CD14-positive monocyte (primary cell): ENCODE measurements at regions not wholly inside any gene's neighbourhood (a gene's known extent, or its start where the extent isn't known, plus 50 kb on each side); places are given as distances from the start of the nearest gene placed in this dataset.

Experiments used
- DNase-seq, 3 donors: peaks; one replicate each; pipeline ENCODE4 v3.0.0-alpha.2; 2011 to 2022
- H2AFZ ChIP-seq: 2 replicates; pipeline ENCODE4 v1.6.0; 2012; ENCODE audit warnings: mild to moderate bottlenecking, low read depth, low read length, inconsistent platforms; ENCODE audit not compliant: insufficient read depth, poor library complexity, severe bottlenecking
- H3K27ac ChIP-seq, 2 donors: 1 replicate in 1 of 2; 2 replicates in 1 of 2; pipeline ENCODE4 v1.5.1; 2012 to 2013; ENCODE audit warnings: low read length in 2 of 2, control low read depth in 1 of 2, inconsistent platforms in 1 of 2, low read depth in 1 of 2, mild to moderate bottlenecking in 1 of 2
- H3K27me3 ChIP-seq, 2 donors: one replicate each; pipeline versions ENCODE4 v1.6.0 to v1.6.1; 2011 to 2013; ENCODE audit warnings: low read length in 2 of 2; ENCODE audit not compliant: control insufficient read depth in 2 of 2, insufficient read depth in 2 of 2
- H3K36me3 ChIP-seq, 2 donors: replicated peaks in 1 of 2; 1 replicate in 1 of 2; 2 replicates in 1 of 2; pipeline versions ENCODE4 v1.5.1 to v1.6.1; 2012 to 2013; ENCODE audit warnings: low read length in 2 of 2, control low read depth in 1 of 2, inconsistent platforms in 1 of 2, mild to moderate bottlenecking in 1 of 2; ENCODE audit not compliant: insufficient read depth in 2 of 2, control insufficient read depth in 1 of 2
- H3K4me1 ChIP-seq, 2 donors: 1 replicate in 1 of 2; 2 replicates in 1 of 2; pipeline versions ENCODE4 v1.5.1 to v1.6.1; 2012 to 2013; ENCODE audit warnings: low read length in 2 of 2, control low read depth in 1 of 2, inconsistent platforms in 1 of 2, mild to moderate bottlenecking in 1 of 2, moderate library complexity in 1 of 2; ENCODE audit not compliant: insufficient read depth in 2 of 2, control insufficient read depth in 1 of 2
- H3K4me2 ChIP-seq: replicated peaks from 2 replicates; pipeline ENCODE3; 2012; ENCODE audit warnings: low read length, moderate library complexity, mild to moderate bottlenecking; ENCODE audit not compliant: poor library complexity, severe bottlenecking; ENCODE audit errors: extremely low read depth
- H3K4me3 ChIP-seq, 3 experiments: fragments of 200-600 bp in 1 of 3; sonication (generic) in 1 of 3; replicated peaks in 1 of 3; 1 replicate in 2 of 3; 2 replicates in 1 of 3; pipeline ENCODE4 v1.5.1; 2011 to 2013; ENCODE audit warnings: low read length in 3 of 3, mild to moderate bottlenecking in 3 of 3, control low read depth in 2 of 3, low read depth in 2 of 3, inconsistent platforms in 1 of 3, moderate library complexity in 1 of 3
- H3K79me2 ChIP-seq: 2 replicates; pipeline ENCODE4 v1.6.0; 2012; ENCODE audit warnings: mild to moderate bottlenecking, control low read depth, inconsistent platforms, low read length, moderate library complexity; ENCODE audit not compliant: insufficient read depth
- H3K9ac ChIP-seq: 2 replicates; pipeline ENCODE4 v1.6.0; 2017; ENCODE audit warnings: low read length, mild to moderate bottlenecking; ENCODE audit not compliant: insufficient read depth, poor library complexity, severe bottlenecking
- H3K9me3 ChIP-seq, 2 donors: replicated peaks in 1 of 2; 1 replicate in 1 of 2; 2 replicates in 1 of 2; pipeline versions ENCODE4 v1.5.1 to v1.6.1; 2012 to 2013; ENCODE audit warnings: low read length in 2 of 2, control low read depth in 1 of 2; ENCODE audit not compliant: control insufficient read depth in 1 of 2, insufficient read depth in 1 of 2
- H4K20me1 ChIP-seq: 2 replicates; pipeline ENCODE4 v1.6.0; 2012; ENCODE audit warnings: mild to moderate bottlenecking, low read length, control low read depth, moderate library complexity; ENCODE audit not compliant: insufficient read depth
- H3K27ac Mint-ChIP-seq, 7 donors: one replicate each; pipeline ENCODE4 v1.8.0; 2020; ENCODE audit warnings: mild to moderate bottlenecking in 7 of 7, mixed read lengths in 7 of 7, moderate library complexity in 6 of 7, inconsistent platforms in 2 of 7
- H3K27me3 Mint-ChIP-seq, 3 donors: one replicate each; pipeline ENCODE4 v1.8.0; 2021 to 2022; ENCODE audit warnings: low read depth in 3 of 3, mild to moderate bottlenecking in 3 of 3, mixed read lengths in 3 of 3, moderate library complexity in 3 of 3, inconsistent platforms in 1 of 3
- H3K36me3 Mint-ChIP-seq, 2 donors: one replicate each; pipeline ENCODE4 v1.8.0; 2020; ENCODE audit warnings: mixed read lengths in 2 of 2, inconsistent platforms in 1 of 2, mild to moderate bottlenecking in 1 of 2
- H3K4me1 Mint-ChIP-seq: one replicate; pipeline ENCODE4 v1.8.0; 2020; ENCODE audit warnings: mild to moderate bottlenecking, mixed read lengths
- H3K4me3 Mint-ChIP-seq, 2 donors: one replicate each; pipeline ENCODE4 v1.8.0; 2020; ENCODE audit warnings: mild to moderate bottlenecking in 2 of 2, mixed read lengths in 2 of 2, moderate library complexity in 1 of 2
- H3K9me3 Mint-ChIP-seq, 7 donors: one replicate each; pipeline ENCODE4 v1.8.0; 2020 to 2022; ENCODE audit warnings: mixed read lengths in 7 of 7, mild to moderate bottlenecking in 6 of 7, moderate library complexity in 6 of 7, inconsistent platforms in 2 of 7
- WGBS: methylation state at CpG from one replicate; pipeline ENCODE4 v1.1.5; 2013; ENCODE audit warnings: missing lambda C conversion rate; ENCODE audit not compliant: insufficient coverage; 5-methylcytosine and 5-hydroxymethylcytosine counted together
- intact Hi-C, 2 donors: fragments of 100-400 bp; cut with micrococcal nuclease; formaldehyde crosslinking; loops; one replicate each; pipeline versions ENCODE4 v1.15.0 to v1.15.1; 2023
- TF ChIP-seq, protein P1 (sequence below): fragments of 200-600 bp; IDR thresholded peaks from one replicate; pipeline ENCODE4 v1.8.0; 2022; ENCODE audit warnings: antibody characterized with exemption, mild to moderate bottlenecking

GRCh38 chr2:147603447-147603846 is 241.4 kb upstream of the ACVR2A start:
- Histone ChIP-seq H4K20me1 (no peaks in the 10 kb centered on the region), H3K4me1 (no peaks in the 10 kb centered on the region), H2AFZ (no peak overlapping the region), H3K4me3 (no peak overlapping the region), H3K79me2 (no peaks in the 10 kb centered on the region), H3K27me3 (no peaks in the 10 kb centered on the region), H3K9me3 (no peaks in the 10 kb centered on the region), H3K4me2 (no peak overlapping the region), H3K36me3 (no peaks in the 10 kb centered on the region), H3K9ac (no peak overlapping the region), H3K27ac (no peak overlapping the region)
- no peak overlapping the region for H3K27ac Mint-ChIP-seq
- no peaks in the 10 kb centered on the region for H3K36me3 Mint-ChIP-seq
- no peak for DNase-seq
- WGBS, result no CpG with 5 or more reads among the region's 1 CpG
- TF ChIP-seq, protein P1, sequence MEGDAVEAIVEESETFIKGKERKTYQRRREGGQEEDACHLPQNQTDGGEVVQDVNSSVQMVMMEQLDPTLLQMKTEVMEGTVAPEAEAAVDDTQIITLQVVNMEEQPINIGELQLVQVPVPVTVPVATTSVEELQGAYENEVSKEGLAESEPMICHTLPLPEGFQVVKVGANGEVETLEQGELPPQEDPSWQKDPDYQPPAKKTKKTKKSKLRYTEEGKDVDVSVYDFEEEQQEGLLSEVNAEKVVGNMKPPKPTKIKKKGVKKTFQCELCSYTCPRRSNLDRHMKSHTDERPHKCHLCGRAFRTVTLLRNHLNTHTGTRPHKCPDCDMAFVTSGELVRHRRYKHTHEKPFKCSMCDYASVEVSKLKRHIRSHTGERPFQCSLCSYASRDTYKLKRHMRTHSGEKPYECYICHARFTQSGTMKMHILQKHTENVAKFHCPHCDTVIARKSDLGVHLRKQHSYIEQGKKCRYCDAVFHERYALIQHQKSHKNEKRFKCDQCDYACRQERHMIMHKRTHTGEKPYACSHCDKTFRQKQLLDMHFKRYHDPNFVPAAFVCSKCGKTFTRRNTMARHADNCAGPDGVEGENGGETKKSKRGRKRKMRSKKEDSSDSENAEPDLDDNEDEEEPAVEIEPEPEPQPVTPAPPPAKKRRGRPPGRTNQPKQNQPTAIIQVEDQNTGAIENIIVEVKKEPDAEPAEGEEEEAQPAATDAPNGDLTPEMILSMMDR, result no peak
- no peak overlapping the region for H3K4me3 Mint-ChIP-seq
- peaks cover 0 to 11% (median 2%) of the 10 kb centered on the region in 7 donors for H3K9me3 Mint-ChIP-seq
- H3K4me1 Mint-ChIP-seq, result no peaks in the 10 kb centered on the region
- H3K27me3 Mint-ChIP-seq, result peaks cover 1 to 7% (median 4%) of the 10 kb centered on the region in 3 donors
- intact Hi-C loops, result no loop called here

DNA sequence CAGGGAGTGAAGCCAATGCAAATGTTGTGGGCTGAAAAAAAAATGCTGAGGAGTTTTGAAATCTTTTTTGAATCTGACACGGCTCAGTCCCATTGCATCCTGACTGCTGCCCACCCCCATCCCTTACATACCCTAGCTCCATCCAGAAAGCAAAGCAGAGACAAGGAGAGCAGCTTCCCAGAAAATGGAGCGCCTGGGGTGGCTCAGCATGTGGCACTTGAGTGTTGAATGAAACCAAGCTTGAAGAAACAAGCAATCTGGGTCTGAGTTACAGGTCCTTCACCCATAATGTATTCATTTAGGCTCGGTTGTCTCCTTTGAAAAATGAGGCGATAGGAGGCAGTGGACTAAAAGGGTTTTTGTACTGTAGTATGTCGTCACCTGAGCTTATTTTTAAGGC is 244.2 kb upstream of the ACVR2A start:
- Histone ChIP-seq H3K9me3 (no peaks in the 10 kb centered on the region), H3K36me3 (no peaks in the 10 kb centered on the region), H3K27me3 (no peaks in the 10 kb centered on the region), H3K4me1 (no peaks in the 10 kb centered on the region), H3K27ac (no peak overlapping the region), H2AFZ (no peak overlapping the region), H3K9ac (no peak overlapping the region), H3K4me3 (no peak overlapping the region), H3K79me2 (no peaks in the 10 kb centered on the region), H4K20me1 (no peaks in the 10 kb centered on the region), H3K4me2 (no peak overlapping the region)
- Mint-ChIP-seq H3K4me3 (no peak overlapping the region), H3K36me3 (no peaks in the 10 kb centered on the region), H3K4me1 (no peaks in the 10 kb centered on the region), H3K9me3 (peaks cover 0 to 9% (median 2%) of the 10 kb centered on the region in 7 donors), H3K27me3 (peaks cover 1 to 7% (median 4%) of the 10 kb centered on the region in 3 donors), H3K27ac (peak overlapping the region in 2 of 7 donors; percentile 46 to 54)
- TF ChIP-seq, protein P1, result no peak
- WGBS, result 86% methylated on average over 1 of the region's 5 CpGs
- intact Hi-C loops, result no loop called here
- no peak for DNase-seq
